ENCODE measurements at regions not wholly inside any gene's neighbourhood (a gene's known extent, or its start where the extent isn't known, plus 50 kb on each side); places are given as distances from the start of the nearest gene placed in this dataset.

DNA sequence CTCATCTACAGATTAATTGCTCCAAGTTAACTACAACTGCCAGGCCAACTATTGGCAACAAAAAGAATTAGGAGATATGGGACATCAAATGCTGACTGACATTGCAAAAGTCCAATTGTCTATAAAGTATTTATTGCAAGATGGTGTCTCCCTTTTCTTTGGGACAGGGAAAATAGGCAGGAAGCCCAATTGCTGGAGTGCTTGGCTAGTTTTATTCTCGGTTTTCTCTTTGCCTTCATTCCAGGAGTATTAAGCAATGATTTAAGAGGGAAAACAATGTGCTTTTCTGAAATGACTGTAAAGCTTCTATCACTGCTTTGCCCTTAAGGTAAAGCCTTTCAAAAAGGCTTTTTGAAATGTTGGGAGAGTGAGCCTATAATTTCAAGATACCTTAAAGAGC, 62.8 kb upstream of the DIAPH2 start:
- no peak for DNase-seq (ENCODE audit: low read depth)

Data from renal cortical epithelial cell (primary cell).